HepG2 (cell line): ENCODE measurements at regions not wholly inside any gene's neighbourhood (a gene's known extent, or its start where the extent isn't known, plus 50 kb on each side); places are given as distances from the start of the nearest gene placed in this dataset.

ENCODE experiments used
- ATAC-seq: fragments of 200-7000 bp; cut with Tn5 transposase; 3 replicates; pipeline ENCODE4 v1.9.1; 2020; ENCODE audit warnings: mild to moderate bottlenecking, moderate library complexity
- BruUV-seq: library from RNA; stranded (reverse); fragments of 400-500 nt; replicated peaks from 2 replicates; lab custom pipeline; 2021; lab: Mats Ljungman, UMichigan
- CTCF ChIA-PET: fragments of 300-600 bp; formaldehyde crosslinking; extraction: SDS; loops from one replicate; lab custom pipeline; 2021; ENCODE audit warnings: low total read pairs, inconsistent platforms, low intra/inter-chr PET ratio; lab: Yijun Ruan, JAX
- POLR2A ChIA-PET: fragments of 350-600 bp; sonication (Branson Sonifier 250); formaldehyde crosslinking; loops from one replicate; lab custom pipeline; 2020; ENCODE audit warnings: antibody characterized with exemption, inconsistent platforms; lab: Yijun Ruan, JAX
- DNase-seq: peaks from one replicate; pipeline ENCODE4 v3.0.0-alpha.2; 2015; ENCODE audit warnings: low spot score
- FAIRE-seq: peaks from 3 replicates; lab custom pipeline; 2011; peaks lifted over from hg19 to GRCh38; lab: Jason Lieb, UNC
- H2AFZ ChIP-seq: one replicate; pipeline ENCODE4 v1.6.1; 2011; ENCODE audit warnings: low read length, inconsistent platforms
- H3K27ac ChIP-seq: fragments of 300-600 bp; 3 replicates; pipeline ENCODE4 v1.8.0; 2011; ENCODE audit warnings: mixed run types, mild to moderate bottlenecking, mixed read lengths, low read length, inconsistent platforms; ENCODE audit not compliant: insufficient read depth; ENCODE audit errors: extremely low read length
- H3K27me3 ChIP-seq, 2 experiments: fragments of 200-600 bp in 1 of 2; 2 replicates in 1 of 2; 3 replicates in 1 of 2; pipeline versions ENCODE4 v1.6.0 to v1.8.0; 2011; ENCODE audit warnings: low read length in 2 of 2, mild to moderate bottlenecking in 2 of 2, moderate library complexity in 2 of 2, inconsistent platforms in 1 of 2; ENCODE audit not compliant: insufficient read depth in 2 of 2, control insufficient read depth in 1 of 2
- H3K36me3 ChIP-seq, 2 experiments: fragments of 200-600 bp in 1 of 2; replicated peaks in 1 of 2; 2 replicates in 1 of 2; 3 replicates in 1 of 2; pipeline versions ENCODE4 v1.5.1 to v1.8.0; 2011; ENCODE audit warnings: low read length in 2 of 2, inconsistent platforms in 1 of 2; ENCODE audit not compliant: insufficient read depth in 2 of 2, control insufficient read depth in 1 of 2
- H3K4me1 ChIP-seq: 2 replicates; pipeline ENCODE4 v1.5.1; 2012; ENCODE audit warnings: low read length, inconsistent platforms; ENCODE audit not compliant: insufficient read depth
- H3K4me2 ChIP-seq: 2 replicates; pipeline ENCODE4 v1.6.0; 2011; ENCODE audit warnings: low read depth, low read length, inconsistent platforms
- H3K4me3 ChIP-seq, 3 experiments: fragments of 200-600 bp in 1 of 3; sonication (generic), shearing (Covaris generic) in 1 of 3; replicated peaks in 1 of 3; 2 replicates each; pipeline ENCODE4 v1.5.1; 2011 to 2016; ENCODE audit warnings: low read length in 3 of 3, inconsistent platforms in 2 of 3, low read depth in 2 of 3, mild to moderate bottlenecking in 2 of 3, control low read depth in 1 of 3, mixed read lengths in 1 of 3; ENCODE audit not compliant: insufficient read depth in 1 of 3
- H3K79me2 ChIP-seq: one replicate; pipeline ENCODE4 v1.6.1; 2011; ENCODE audit warnings: low read length, inconsistent platforms; ENCODE audit not compliant: insufficient read depth
- H3K9ac ChIP-seq: 2 replicates; pipeline ENCODE4 v1.6.0; 2011; ENCODE audit warnings: mild to moderate bottlenecking, low read depth, low read length, inconsistent platforms; ENCODE audit not compliant: insufficient read depth
- H3K9me3 ChIP-seq: 2 replicates; pipeline ENCODE4 v1.5.1; 2012; ENCODE audit warnings: mild to moderate bottlenecking, low read length
- H4K20me1 ChIP-seq: 2 replicates; pipeline ENCODE4 v1.6.0; 2011; ENCODE audit warnings: inconsistent platforms, mild to moderate bottlenecking, low read length, moderate library complexity; ENCODE audit not compliant: insufficient read depth
- BORCS8-MEF2B ChIP-seq: sonication (generic); formaldehyde crosslinking; IDR thresholded peaks from 2 replicates; pipeline ENCODE4 v1.8.0; 2022; ENCODE audit warnings: mild to moderate bottlenecking, missing genetic modification reagents
- FLYWCH1 ChIP-seq: sonication (generic); formaldehyde crosslinking; IDR thresholded peaks from 2 replicates; pipeline ENCODE4 v1.8.1; 2023; ENCODE audit warnings: mild to moderate bottlenecking, missing genetic modification reagents
- KLF12 ChIP-seq: sonication (generic); formaldehyde crosslinking; IDR thresholded peaks from 2 replicates; pipeline ENCODE4 v1.4.0; 2020; ENCODE audit warnings: missing genetic modification reagents, borderline replicate concordance
- SALL2 ChIP-seq: sonication (generic); formaldehyde crosslinking; IDR thresholded peaks from 2 replicates; pipeline ENCODE4 v1.8.1; 2023; ENCODE audit warnings: mild to moderate bottlenecking, missing genetic modification reagents, inconsistent platforms
- SNAPC2 ChIP-seq: sonication (generic); formaldehyde crosslinking; IDR thresholded peaks from 2 replicates; pipeline ENCODE4 v1.8.1; 2022; ENCODE audit warnings: mild to moderate bottlenecking, missing genetic modification reagents
- ZBTB42 ChIP-seq: sonication (generic); formaldehyde crosslinking; IDR thresholded peaks from 2 replicates; pipeline ENCODE4 v1.5.0; 2020; ENCODE audit warnings: mild to moderate bottlenecking, missing genetic modification reagents
- ZBTB7B ChIP-seq: sonication (generic); formaldehyde crosslinking; IDR thresholded peaks from 2 replicates; pipeline ENCODE4 v1.4.0; 2020; ENCODE audit warnings: missing genetic modification reagents
- ZNF232 ChIP-seq: sonication (generic); formaldehyde crosslinking; IDR thresholded peaks from 2 replicates; pipeline ENCODE4 v1.4.0; 2020; ENCODE audit warnings: missing genetic modification reagents, borderline replicate concordance
- ZNF383 ChIP-seq: sonication (generic); formaldehyde crosslinking; IDR thresholded peaks from 2 replicates; pipeline ENCODE4 v1.4.0; 2020; ENCODE audit warnings: missing genetic modification reagents, mild to moderate bottlenecking, borderline replicate concordance
- ZNF775 ChIP-seq: sonication (generic); formaldehyde crosslinking; IDR thresholded peaks from 2 replicates; pipeline ENCODE4 v1.4.0; 2020; ENCODE audit warnings: missing genetic modification reagents, mild to moderate bottlenecking, moderate library complexity, borderline replicate concordance
- ZNF777 ChIP-seq: sonication (generic); formaldehyde crosslinking; IDR thresholded peaks from 2 replicates; pipeline ENCODE4 v1.4.0; 2020; ENCODE audit warnings: missing genetic modification reagents
- ZSCAN25 ChIP-seq: sonication (generic); formaldehyde crosslinking; IDR thresholded peaks from 2 replicates; pipeline ENCODE4 v1.8.0; 2022; ENCODE audit warnings: mild to moderate bottlenecking, missing genetic modification reagents
- WGBS: methylation state at CpG from one replicate; pipeline ENCODE4 v1.1.6; 2017; ENCODE audit warnings: low lambda C conversion rate; 5-methylcytosine and 5-hydroxymethylcytosine counted together
- in situ Hi-C: cut with HindIII; loops from 2 replicates; pipeline ENCODE4 v1.10.0; 2017; ENCODE audit warnings: low pct_unique_long_range_greater_than_20kb; ENCODE audit not compliant: extremely low pct_ligation_motif_present
- intact Hi-C: fragments of 100-400 bp; cut with micrococcal nuclease; formaldehyde crosslinking; loops from one replicate; pipeline ENCODE4 v1.10.0; 2022; ENCODE audit not compliant: unreplicated experiment
- TF ChIP-seq, protein P1 (sequence below): IDR thresholded peaks from 2 replicates; pipeline ENCODE4 v1.6.1; 2016; ENCODE audit warnings: low read depth, missing genetic modification reagents, missing compliant biosample characterization
- TF ChIP-seq, protein P2 (sequence below): sonication (generic); formaldehyde crosslinking; IDR thresholded peaks from 2 replicates; pipeline ENCODE4 v1.4.0; 2020; ENCODE audit warnings: missing genetic modification reagents
- TF ChIP-seq, protein P3 (sequence below): sonication (generic); formaldehyde crosslinking; IDR thresholded peaks from 2 replicates; pipeline ENCODE4 v1.5.0; 2020; ENCODE audit warnings: missing genetic modification reagents

DNA sequence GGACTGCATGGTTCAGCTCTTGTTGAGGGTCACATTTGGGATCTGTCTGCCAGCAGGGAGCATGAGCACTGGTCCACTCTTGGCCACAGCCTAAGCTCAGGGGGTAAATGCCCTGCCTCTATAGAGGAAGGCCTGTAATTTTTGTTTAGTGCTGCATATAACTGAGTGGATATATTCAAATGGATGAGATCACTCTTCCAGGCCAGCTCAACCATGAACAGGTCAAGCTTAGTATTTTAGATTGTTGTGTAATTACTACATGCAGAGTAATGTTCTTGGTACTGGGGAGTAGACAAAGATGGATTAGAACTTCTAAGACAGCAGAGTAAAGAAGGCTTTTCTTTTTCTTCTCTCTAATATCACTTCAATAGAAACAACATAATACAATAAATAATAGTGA lies 376.9 kb downstream of the GPATCH2 start:
- Histone ChIP-seq H3K4me2 (no peak overlapping the region), H3K36me3 (no peaks in the 10 kb centered on the region), H3K4me3 (no peak overlapping the region), H4K20me1 (no peaks in the 10 kb centered on the region), H3K27me3 (no peaks in the 10 kb centered on the region), H2AFZ (no peak overlapping the region), H3K9ac (no peak overlapping the region), H3K4me1 (no peaks in the 10 kb centered on the region), H3K79me2 (no peaks in the 10 kb centered on the region), H3K9me3 (peaks cover 4% of the 10 kb centered on the region; the same call in 1 of the 2 replicates), H3K27ac (no peak overlapping the region)
- intact Hi-C loops: no loop called here
- ChIA-PET CTCF (no interaction called here), POLR2A (no interaction called here)
- no TSS peak for BruUV-seq
- FAIRE-seq: no peak
- in situ Hi-C loops: no loop called here
- TF ChIP-seq, protein P1, sequence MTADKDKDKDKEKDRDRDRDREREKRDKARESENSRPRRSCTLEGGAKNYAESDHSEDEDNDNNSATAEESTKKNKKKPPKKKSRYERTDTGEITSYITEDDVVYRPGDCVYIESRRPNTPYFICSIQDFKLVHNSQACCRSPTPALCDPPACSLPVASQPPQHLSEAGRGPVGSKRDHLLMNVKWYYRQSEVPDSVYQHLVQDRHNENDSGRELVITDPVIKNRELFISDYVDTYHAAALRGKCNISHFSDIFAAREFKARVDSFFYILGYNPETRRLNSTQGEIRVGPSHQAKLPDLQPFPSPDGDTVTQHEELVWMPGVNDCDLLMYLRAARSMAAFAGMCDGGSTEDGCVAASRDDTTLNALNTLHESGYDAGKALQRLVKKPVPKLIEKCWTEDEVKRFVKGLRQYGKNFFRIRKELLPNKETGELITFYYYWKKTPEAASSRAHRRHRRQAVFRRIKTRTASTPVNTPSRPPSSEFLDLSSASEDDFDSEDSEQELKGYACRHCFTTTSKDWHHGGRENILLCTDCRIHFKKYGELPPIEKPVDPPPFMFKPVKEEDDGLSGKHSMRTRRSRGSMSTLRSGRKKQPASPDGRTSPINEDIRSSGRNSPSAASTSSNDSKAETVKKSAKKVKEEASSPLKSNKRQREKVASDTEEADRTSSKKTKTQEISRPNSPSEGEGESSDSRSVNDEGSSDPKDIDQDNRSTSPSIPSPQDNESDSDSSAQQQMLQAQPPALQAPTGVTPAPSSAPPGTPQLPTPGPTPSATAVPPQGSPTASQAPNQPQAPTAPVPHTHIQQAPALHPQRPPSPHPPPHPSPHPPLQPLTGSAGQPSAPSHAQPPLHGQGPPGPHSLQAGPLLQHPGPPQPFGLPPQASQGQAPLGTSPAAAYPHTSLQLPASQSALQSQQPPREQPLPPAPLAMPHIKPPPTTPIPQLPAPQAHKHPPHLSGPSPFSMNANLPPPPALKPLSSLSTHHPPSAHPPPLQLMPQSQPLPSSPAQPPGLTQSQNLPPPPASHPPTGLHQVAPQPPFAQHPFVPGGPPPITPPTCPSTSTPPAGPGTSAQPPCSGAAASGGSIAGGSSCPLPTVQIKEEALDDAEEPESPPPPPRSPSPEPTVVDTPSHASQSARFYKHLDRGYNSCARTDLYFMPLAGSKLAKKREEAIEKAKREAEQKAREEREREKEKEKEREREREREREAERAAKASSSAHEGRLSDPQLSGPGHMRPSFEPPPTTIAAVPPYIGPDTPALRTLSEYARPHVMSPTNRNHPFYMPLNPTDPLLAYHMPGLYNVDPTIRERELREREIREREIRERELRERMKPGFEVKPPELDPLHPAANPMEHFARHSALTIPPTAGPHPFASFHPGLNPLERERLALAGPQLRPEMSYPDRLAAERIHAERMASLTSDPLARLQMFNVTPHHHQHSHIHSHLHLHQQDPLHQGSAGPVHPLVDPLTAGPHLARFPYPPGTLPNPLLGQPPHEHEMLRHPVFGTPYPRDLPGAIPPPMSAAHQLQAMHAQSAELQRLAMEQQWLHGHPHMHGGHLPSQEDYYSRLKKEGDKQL: no peak
- TF ChIP-seq BORCS8-MEF2B (no peak), SNAPC2 (no peak)
- no peak for DNase-seq
- no peak for ATAC-seq

DNA sequence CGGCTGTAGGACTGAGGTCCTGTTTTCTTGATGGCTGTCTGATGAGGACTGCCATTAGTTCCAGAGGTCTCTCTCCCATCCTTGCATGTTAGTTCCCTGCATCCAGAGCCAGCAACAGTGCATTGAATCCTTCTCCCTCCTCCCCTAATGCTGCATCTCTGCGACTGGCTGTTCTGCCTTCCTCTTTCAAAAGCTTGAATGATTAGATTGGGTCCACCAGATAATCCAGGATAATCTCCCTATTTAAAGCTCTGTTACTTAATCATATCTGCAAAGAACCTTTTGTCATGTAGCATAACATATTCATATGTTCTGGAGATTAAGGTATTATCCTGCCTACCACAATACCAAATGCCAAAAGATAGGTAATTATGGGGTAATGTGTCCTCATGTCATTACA lies 377.5 kb downstream of the GPATCH2 start:
- Histone ChIP-seq H3K27ac (no peak overlapping the region), H3K79me2 (no peaks in the 10 kb centered on the region), H3K9ac (no peak overlapping the region), H3K27me3 (no peaks in the 10 kb centered on the region), H3K4me1 (no peaks in the 10 kb centered on the region), H3K4me2 (no peak overlapping the region), H3K4me3 (no peak overlapping the region), H3K9me3 (peaks cover 4% of the 10 kb centered on the region; the same call in 1 of the 2 replicates), H2AFZ (no peak overlapping the region), H3K36me3 (no peaks in the 10 kb centered on the region), H4K20me1 (no peaks in the 10 kb centered on the region)
- intact Hi-C loops (no loop called here), in situ Hi-C loops (no loop called here)
- CTCF ChIA-PET: no interaction called here
- POLR2A ChIA-PET: no interaction called here
- WGBS: 3% methylated on average over 2 of the region's 2 CpGs
- DNase-seq: no peak
- BruUV-seq: no TSS peak
- no peak for ATAC-seq
- FAIRE-seq: no peak
- no peak for TF ChIP-seq KLF12
- no peak for TF ChIP-seq ZBTB7B (CRISPR knock-in tag)
- no peak for TF ChIP-seq SALL2 (CRISPR knock-in tag)
- no peak for TF ChIP-seq ZNF777 (CRISPR knock-in tag)
- no peak for TF ChIP-seq ZSCAN25 (CRISPR knock-in tag)
- no peak for TF ChIP-seq ZNF775 (CRISPR knock-in tag)
- no peak for TF ChIP-seq FLYWCH1 (CRISPR knock-in tag)
- TF ChIP-seq, protein P2, sequence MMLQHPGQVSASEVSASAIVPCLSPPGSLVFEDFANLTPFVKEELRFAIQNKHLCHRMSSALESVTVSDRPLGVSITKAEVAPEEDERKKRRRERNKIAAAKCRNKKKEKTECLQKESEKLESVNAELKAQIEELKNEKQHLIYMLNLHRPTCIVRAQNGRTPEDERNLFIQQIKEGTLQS (CRISPR knock-in tag): no peak
- no peak for TF ChIP-seq ZNF232
- no peak for TF ChIP-seq ZNF383
- no peak for TF ChIP-seq ZBTB42
- TF ChIP-seq, protein P3, sequence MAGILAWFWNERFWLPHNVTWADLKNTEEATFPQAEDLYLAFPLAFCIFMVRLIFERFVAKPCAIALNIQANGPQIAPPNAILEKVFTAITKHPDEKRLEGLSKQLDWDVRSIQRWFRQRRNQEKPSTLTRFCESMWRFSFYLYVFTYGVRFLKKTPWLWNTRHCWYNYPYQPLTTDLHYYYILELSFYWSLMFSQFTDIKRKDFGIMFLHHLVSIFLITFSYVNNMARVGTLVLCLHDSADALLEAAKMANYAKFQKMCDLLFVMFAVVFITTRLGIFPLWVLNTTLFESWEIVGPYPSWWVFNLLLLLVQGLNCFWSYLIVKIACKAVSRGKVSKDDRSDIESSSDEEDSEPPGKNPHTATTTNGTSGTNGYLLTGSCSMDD (CRISPR knock-in tag): no peak
